Activated naive CD8-positive, alpha-beta T cell treated with anti-CD3 and anti-CD28 coated beads for 36 hours (primary cell): ENCODE measurements at regions not wholly inside any gene's neighbourhood (a gene's known extent, or its start where the extent isn't known, plus 50 kb on each side); places are given as distances from the start of the nearest gene placed in this dataset.
"Not testable (repeated sequence)": the region's sequence is repeated elsewhere in the genome, so short reads cannot be mapped to it uniquely, and the experiment has no call there.

Experiments
- DNase-seq: peaks from one replicate; pipeline ENCODE4 v3.0.0; 2021
- H3K27ac Mint-ChIP-seq: one replicate; pipeline ENCODE4 v1.8.0; 2022; ENCODE audit warnings: mild to moderate bottlenecking, moderate library complexity, mixed read lengths
- H3K27me3 Mint-ChIP-seq: one replicate; pipeline ENCODE4 v1.8.0; 2022; ENCODE audit warnings: mild to moderate bottlenecking, mixed read lengths
- H3K36me3 Mint-ChIP-seq: one replicate; pipeline ENCODE4 v1.8.0; 2021; ENCODE audit warnings: mild to moderate bottlenecking, mixed read lengths
- H3K4me1 Mint-ChIP-seq: one replicate; pipeline ENCODE4 v1.8.0; 2021; ENCODE audit warnings: mixed read lengths
- H3K4me3 Mint-ChIP-seq: one replicate; pipeline ENCODE4 v1.8.0; 2022; ENCODE audit warnings: mild to moderate bottlenecking, moderate library complexity, mixed read lengths
- H3K9me3 Mint-ChIP-seq: one replicate; pipeline ENCODE4 v1.8.0; 2022; ENCODE audit warnings: mixed read lengths

DNA sequence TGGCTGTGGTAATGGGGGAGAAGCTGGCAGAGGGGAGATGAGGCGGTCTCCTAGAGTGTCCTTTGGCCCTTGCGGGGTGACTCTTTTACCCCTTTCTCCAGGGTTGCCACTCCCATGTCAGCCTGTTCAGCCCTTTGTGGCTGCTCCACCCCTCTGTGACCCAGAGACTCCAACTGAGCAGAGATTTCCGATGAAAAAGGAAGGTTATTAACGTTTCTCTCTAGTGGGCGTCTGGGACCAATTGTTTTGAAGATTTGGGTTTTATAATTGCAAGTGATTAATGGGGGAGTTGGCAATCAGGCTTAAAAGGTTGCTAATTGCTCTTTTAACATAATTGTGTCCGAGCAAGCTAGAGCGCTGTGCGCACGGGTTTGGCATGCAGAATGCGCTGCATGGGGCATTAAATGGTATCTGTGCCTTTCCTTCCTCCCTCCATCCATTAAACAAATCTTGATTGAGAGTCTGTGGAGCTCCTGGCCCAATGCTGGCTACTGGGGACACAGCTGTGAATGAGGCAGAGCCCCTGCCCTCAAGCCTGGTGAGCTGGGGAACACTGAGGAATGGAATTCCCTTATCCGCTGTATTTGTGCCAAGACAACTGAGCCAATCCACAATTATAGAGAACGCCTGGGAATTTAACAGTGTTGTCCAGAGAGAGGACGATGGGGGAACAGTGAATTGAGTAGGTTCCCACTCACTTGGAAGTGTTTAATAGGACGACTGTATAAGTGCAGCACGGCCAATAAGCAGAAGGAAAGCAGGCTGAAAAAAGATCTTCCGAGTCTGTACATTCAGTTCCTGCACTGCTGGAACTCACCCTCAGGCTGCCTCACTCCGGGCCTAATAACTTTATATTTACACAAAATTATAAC lies 295.9 kb downstream of the MIAT start:
- peaks cover 44% of the 10 kb centered on the region for H3K27me3 Mint-ChIP-seq
- H3K9me3 Mint-ChIP-seq: no peaks in the 10 kb centered on the region
- H3K27ac Mint-ChIP-seq: no peak overlapping the region
- no peak for DNase-seq
- no peaks in the 10 kb centered on the region for H3K4me1 Mint-ChIP-seq
- no peak overlapping the region for H3K4me3 Mint-ChIP-seq
- H3K36me3 Mint-ChIP-seq: no peaks in the 10 kb centered on the region

GRCh38 chr22:26956371-26956770 lies 299.0 kb downstream of the MIAT start:
- no peak overlapping the region for H3K4me3 Mint-ChIP-seq
- no peak overlapping the region for H3K27ac Mint-ChIP-seq
- no peaks in the 10 kb centered on the region for H3K36me3 Mint-ChIP-seq
- no peaks in the 10 kb centered on the region for H3K4me1 Mint-ChIP-seq
- H3K9me3 Mint-ChIP-seq: no peaks in the 10 kb centered on the region
- no peak for DNase-seq
- H3K27me3 Mint-ChIP-seq: peaks cover 35% of the 10 kb centered on the region

GRCh38 chr22:26957176-26957575 lies 299.8 kb downstream of the MIAT start:
- H3K4me1 Mint-ChIP-seq: no peaks in the 10 kb centered on the region
- no peak overlapping the region for H3K4me3 Mint-ChIP-seq
- no peaks in the 10 kb centered on the region for H3K36me3 Mint-ChIP-seq
- H3K27me3 Mint-ChIP-seq: peaks cover 27% of the 10 kb centered on the region
- H3K27ac Mint-ChIP-seq: no peak overlapping the region
- DNase-seq: no peak
- H3K9me3 Mint-ChIP-seq: no peaks in the 10 kb centered on the region

DNA sequence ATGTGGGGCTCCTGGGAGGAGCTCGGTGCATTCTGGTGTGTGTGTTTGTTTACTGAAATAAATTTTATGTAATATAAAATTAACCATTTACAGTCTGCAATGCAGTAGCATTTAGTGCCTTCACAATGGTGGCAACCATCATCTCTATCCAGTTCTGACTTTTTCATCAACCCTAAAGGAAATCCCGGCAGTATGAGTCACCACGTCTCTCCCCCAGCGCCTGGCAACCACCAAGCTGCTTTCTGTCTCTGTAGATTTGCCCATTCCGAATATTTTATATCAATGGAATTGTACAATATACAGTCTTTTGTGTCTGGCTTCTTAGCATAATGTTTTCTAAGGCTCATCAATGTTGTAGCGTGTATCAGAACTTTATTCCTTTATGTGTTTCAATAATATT lies 300.5 kb downstream of the MIAT start:
- no peaks in the 10 kb centered on the region for H3K9me3 Mint-ChIP-seq
- H3K27me3 Mint-ChIP-seq: peaks cover 20% of the 10 kb centered on the region
- H3K4me3 Mint-ChIP-seq: no peak overlapping the region
- no peak for DNase-seq
- H3K36me3 Mint-ChIP-seq: no peaks in the 10 kb centered on the region
- no peak overlapping the region for H3K27ac Mint-ChIP-seq
- no peaks in the 10 kb centered on the region for H3K4me1 Mint-ChIP-seq

DNA sequence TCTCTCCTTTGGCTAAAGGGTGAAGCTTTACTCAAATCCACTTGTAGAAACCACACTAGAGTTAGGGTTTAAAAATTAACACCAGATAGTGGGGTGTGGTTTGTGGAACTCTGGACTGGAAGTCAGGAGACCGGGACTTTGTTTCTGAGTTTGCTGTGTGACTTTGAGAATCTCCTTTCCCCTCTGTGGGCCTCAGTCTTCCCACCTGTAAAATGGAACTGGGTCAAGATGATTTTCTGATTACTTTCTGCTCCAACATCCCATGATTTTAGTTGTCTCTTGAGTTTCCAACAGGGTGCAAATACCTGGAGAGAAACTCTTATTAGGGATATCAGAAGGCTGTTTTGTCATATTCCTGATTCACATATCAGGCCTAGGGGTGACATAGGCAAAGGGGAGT lies 301.0 kb downstream of the MIAT start:
- no peak for DNase-seq
- no peaks in the 10 kb centered on the region for H3K36me3 Mint-ChIP-seq
- H3K27me3 Mint-ChIP-seq: peaks cover 15% of the 10 kb centered on the region
- H3K4me3 Mint-ChIP-seq: no peak overlapping the region
- no peak overlapping the region for H3K27ac Mint-ChIP-seq
- no peaks in the 10 kb centered on the region for H3K4me1 Mint-ChIP-seq
- H3K9me3 Mint-ChIP-seq: no peaks in the 10 kb centered on the region

DNA sequence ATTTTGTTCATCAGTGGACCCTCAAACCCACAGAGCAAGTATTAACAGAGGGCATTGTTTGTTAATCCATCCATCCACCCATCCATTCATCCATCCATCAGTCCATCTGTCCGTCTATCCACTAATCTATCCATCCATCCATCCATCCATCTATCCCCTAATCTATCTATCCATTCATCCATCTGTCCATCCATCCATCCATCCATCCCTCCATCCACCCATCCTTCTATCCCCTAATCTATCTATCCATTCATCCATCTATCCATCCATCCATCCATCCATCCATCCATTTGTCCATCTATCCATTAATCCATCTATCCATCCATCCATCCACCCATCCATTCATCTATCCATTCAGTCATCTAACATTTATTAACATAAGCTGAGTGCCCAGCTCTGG lies 307.3 kb downstream of the MIAT start:
- peaks cover 3% of the 10 kb centered on the region for H3K36me3 Mint-ChIP-seq
- H3K27ac Mint-ChIP-seq: no peak overlapping the region
- H3K9me3 Mint-ChIP-seq: peaks cover 9% of the 10 kb centered on the region
- H3K4me3 Mint-ChIP-seq: no peak overlapping the region
- no peak for DNase-seq
- H3K4me1 Mint-ChIP-seq: no peaks in the 10 kb centered on the region
- H3K27me3 Mint-ChIP-seq: no peaks in the 10 kb centered on the region

- no peaks in the 10 kb centered on the region for H3K27me3 Mint-ChIP-seq
- peaks cover 3% of the 10 kb centered on the region for H3K36me3 Mint-ChIP-seq
- no peak overlapping the region for H3K4me3 Mint-ChIP-seq
- H3K9me3 Mint-ChIP-seq: peaks cover 9% of the 10 kb centered on the region
- no peak for DNase-seq
- H3K4me1 Mint-ChIP-seq: no peaks in the 10 kb centered on the region
- no peak overlapping the region for H3K27ac Mint-ChIP-seq
These were observed 309.9 kb downstream of the MIAT start for GRCh38 chr22:26967282-26967681.

GRCh38 chr22:26968859-26969523 lies 311.6 kb downstream of the MIAT start:
- Mint-ChIP-seq H3K4me3 (no peak overlapping the region), H3K36me3 (peaks cover 3% of the 10 kb centered on the region), H3K4me1 (no peaks in the 10 kb centered on the region), H3K27me3 (no peaks in the 10 kb centered on the region), H3K9me3 (peaks cover 9% of the 10 kb centered on the region), H3K27ac (no peak overlapping the region)
- DNase-seq: no peak

GRCh38 chr22:26970809-26971394 lies 313.5 kb downstream of the MIAT start:
- Mint-ChIP-seq H3K27me3 (no peaks in the 10 kb centered on the region), H3K4me1 (no peaks in the 10 kb centered on the region), H3K9me3 (no peaks in the 10 kb centered on the region), H3K4me3 (no peak overlapping the region), H3K27ac (no peak overlapping the region), H3K36me3 (no peaks in the 10 kb centered on the region)
- DNase-seq: no peak

DNA sequence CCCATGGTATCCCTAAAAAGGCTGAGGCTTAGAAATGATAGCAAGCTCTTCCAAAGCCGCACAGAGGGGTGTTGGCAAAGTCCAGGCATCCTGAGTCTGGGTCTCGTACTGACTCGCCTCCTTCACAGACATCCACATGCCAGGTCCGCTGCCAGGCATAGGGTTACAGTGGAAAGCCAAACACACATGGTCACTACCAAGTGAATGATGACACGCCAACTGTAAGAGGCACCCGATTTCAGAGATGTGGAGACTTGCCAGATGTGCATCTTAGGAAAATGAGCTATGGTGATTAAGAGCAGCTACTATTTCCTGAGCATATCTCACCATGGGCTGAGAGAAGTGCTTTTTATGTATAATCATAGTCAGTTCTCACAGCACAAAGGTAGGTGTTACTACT lies 314.9 kb downstream of the MIAT start:
- Mint-ChIP-seq H3K4me3 (no peak overlapping the region), H3K4me1 (no peaks in the 10 kb centered on the region), H3K9me3 (no peaks in the 10 kb centered on the region), H3K27me3 (no peaks in the 10 kb centered on the region), H3K27ac (no peak overlapping the region), H3K36me3 (no peaks in the 10 kb centered on the region)
- DNase-seq: no peak

DNA sequence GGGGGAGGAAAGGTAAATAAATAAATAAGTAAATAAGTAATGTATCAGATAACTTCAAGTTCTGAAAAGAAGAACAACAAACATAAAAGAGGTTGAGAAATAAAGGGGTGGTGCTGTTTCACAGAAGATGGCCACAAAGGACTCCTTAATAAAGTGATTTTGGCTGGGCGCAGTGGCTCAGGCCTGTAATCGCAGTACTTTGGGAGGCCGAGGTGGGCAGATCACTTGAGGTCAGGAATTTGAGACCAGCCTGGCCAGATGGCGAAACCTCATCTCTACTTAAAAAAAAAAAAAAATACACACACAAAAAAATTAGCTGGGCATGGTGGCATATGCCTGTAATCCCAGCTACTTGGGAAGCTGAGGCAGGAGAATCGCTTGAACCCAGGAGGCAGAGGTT lies 315.5 kb downstream of the MIAT start:
- not testable (repeated sequence) for H3K9me3 Mint-ChIP-seq, H3K36me3 Mint-ChIP-seq, H3K27ac Mint-ChIP-seq, H3K27me3 Mint-ChIP-seq, H3K4me3 Mint-ChIP-seq, H3K4me1 Mint-ChIP-seq, DNase-seq

DNA sequence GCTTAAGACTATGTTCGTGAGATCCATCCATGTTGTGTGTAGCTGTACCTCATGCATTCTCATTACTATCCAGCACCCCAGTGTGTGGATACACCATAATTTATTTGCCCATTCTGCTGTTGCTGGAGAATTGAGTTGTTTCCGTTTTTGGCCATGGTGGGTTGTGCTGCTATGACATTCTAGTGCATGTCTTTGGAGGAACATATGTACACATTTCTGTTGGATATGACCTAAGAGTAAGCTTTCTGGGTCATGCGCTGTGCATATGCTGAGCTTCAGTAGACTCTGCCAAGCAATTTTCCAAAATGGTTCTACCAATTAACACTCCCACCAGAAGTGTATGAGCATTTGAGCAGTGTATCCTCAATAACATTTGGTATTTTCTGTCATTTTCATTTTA lies 316.6 kb downstream of the MIAT start:
- no peaks in the 10 kb centered on the region for H3K4me1 Mint-ChIP-seq
- peaks cover 8% of the 10 kb centered on the region for H3K27me3 Mint-ChIP-seq
- no peaks in the 10 kb centered on the region for H3K9me3 Mint-ChIP-seq
- H3K36me3 Mint-ChIP-seq: no peaks in the 10 kb centered on the region
- no peak for DNase-seq
- no peak overlapping the region for H3K4me3 Mint-ChIP-seq
- no peak overlapping the region for H3K27ac Mint-ChIP-seq

GRCh38 chr22:26974914-26975803 lies 317.8 kb downstream of the MIAT start:
- no peaks in the 10 kb centered on the region for H3K4me1 Mint-ChIP-seq
- H3K4me3 Mint-ChIP-seq: no peak overlapping the region
- no peak for DNase-seq
- no peaks in the 10 kb centered on the region for H3K36me3 Mint-ChIP-seq
- H3K27ac Mint-ChIP-seq: no peak overlapping the region
- peaks cover 13% of the 10 kb centered on the region for H3K27me3 Mint-ChIP-seq
- no peaks in the 10 kb centered on the region for H3K9me3 Mint-ChIP-seq

GRCh38 chr22:26975865-26976264 lies 318.5 kb downstream of the MIAT start:
- Mint-ChIP-seq H3K36me3 (no peaks in the 10 kb centered on the region), H3K27me3 (peaks cover 13% of the 10 kb centered on the region), H3K4me3 (no peak overlapping the region), H3K27ac (no peak overlapping the region), H3K9me3 (no peaks in the 10 kb centered on the region), H3K4me1 (no peaks in the 10 kb centered on the region)
- no peak for DNase-seq
